ENCODE measurements at regions not wholly inside any gene's neighbourhood (a gene's known extent, or its start where the extent isn't known, plus 50 kb on each side); places are given as distances from the start of the nearest gene placed in this dataset.

GRCh38 chr1:63014267-63014666 lies 230.3 kb downstream of the ATG4C start:
- Histone ChIP-seq H3K9me1 (ENCODE audit: control insufficient read depth, insufficient read depth, low read length) (no peaks in the 10 kb centered on the region), H2AFZ (ENCODE audit: low read depth, low read length) (no peak overlapping the region), H4K20me1 (replicated peaks; ENCODE audit: control insufficient read depth, insufficient read depth, low read length) (no peaks in the 10 kb centered on the region), H3K4me3 (no peak overlapping the region), H3K4me1 (replicated peaks in 1 of 2; ENCODE audit: control insufficient read depth in 2 of 2, insufficient read depth in 2 of 2, low read length in 2 of 2) (no peaks in the 10 kb centered on the region), H3K27ac (ENCODE audit: extremely low read depth, low read depth, low read length) (no peak overlapping the region), H3K36me3 (ENCODE audit: control insufficient read depth, insufficient read depth, low read length) (no peaks in the 10 kb centered on the region), H3K9ac (ENCODE audit: insufficient read depth in 1 of 2, low read depth in 2 of 2, low read length in 2 of 2) (no peak overlapping the region), H3K9me3 (replicated peaks; ENCODE audit: control insufficient read depth, insufficient read depth, low read depth, low read length) (no peaks in the 10 kb centered on the region; the same call in 1 of the 2 replicates), H3K4me2 (ENCODE audit: insufficient read depth, low read length) (no peak overlapping the region), H3K79me2 (ENCODE audit: control insufficient read depth, insufficient read depth, low read length) (no peaks in the 10 kb centered on the region), H3K27me3 (ENCODE audit: control insufficient read depth in 2 of 2, insufficient read depth in 2 of 2, low read length in 2 of 2) (peaks cover 4 to 5% of the 10 kb centered on the region in 2 experiments; a peak in 3 of 5 replicates)
- no TSS peak for BruUV-seq (replicated peaks)
- POLR2A ChIA-PET: no interaction called here
- TF ChIP-seq ZNF253 (CRISPR knock-in tag; conservative IDR thresholded peaks at IDR 0.05) (no peak), ZNF24 (IDR thresholded peaks at IDR 0.05) (peak; percentile 48; the same call in 1 of the 2 replicates), ZNF146 (CRISPR knock-in tag; IDR thresholded peaks at IDR 0.05; ENCODE audit: unreplicated experiment) (peak; percentile 87), RBM25 (IDR thresholded peaks at IDR 0.05; ENCODE audit: low read depth, low read length, severe bottlenecking) (peak; percentile 79)
- FAIRE-seq (no peak), DNase-seq (ENCODE audit: extremely low read depth in 1 of 4, low spot score in 3 of 4) (no peak), ATAC-seq (no peak)
- intact Hi-C loops (cut with micrococcal nuclease) (no loop called here), in situ Hi-C loops (cut with MboI) (no loop called here)
- CTCF ChIA-PET (ENCODE audit: low intra/inter-chr PET ratio): no interaction called here
- WGBS (ENCODE audit: insufficient coverage, low coverage, missing lambda C conversion rate): 0% methylated on average over 2 of the region's 2 CpGs

DNA sequence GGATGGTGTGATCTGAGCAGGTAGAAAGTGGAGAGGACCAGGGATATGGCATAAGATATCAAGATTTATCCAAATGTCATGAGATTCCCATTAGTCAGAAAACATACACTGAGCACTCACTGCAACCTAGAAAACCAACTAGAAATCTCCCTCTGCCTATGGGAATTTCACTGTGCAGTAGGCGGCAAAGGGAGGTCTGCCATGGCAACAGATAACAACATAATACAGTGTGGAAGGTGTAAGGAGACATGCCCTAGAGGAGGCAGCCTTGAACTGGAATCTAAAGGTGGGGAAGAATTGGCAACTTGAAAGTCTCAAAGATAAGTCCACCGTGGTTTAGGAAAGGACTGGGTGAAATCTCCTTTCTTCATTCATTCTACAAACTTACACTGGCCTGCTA lies 238.4 kb downstream of the ATG4C start:
- Histone ChIP-seq H3K27ac (ENCODE audit: extremely low read depth, low read depth, low read length) (no peak overlapping the region), H3K79me2 (ENCODE audit: control insufficient read depth, insufficient read depth, low read length) (no peaks in the 10 kb centered on the region), H3K4me3 (no peak overlapping the region), H2AFZ (ENCODE audit: low read depth, low read length) (no peak overlapping the region), H3K4me1 (replicated peaks in 1 of 2; ENCODE audit: control insufficient read depth in 2 of 2, insufficient read depth in 2 of 2, low read length in 2 of 2) (no peaks in the 10 kb centered on the region), H3K4me2 (ENCODE audit: insufficient read depth, low read length) (no peak overlapping the region), H3K27me3 (ENCODE audit: control insufficient read depth in 2 of 2, insufficient read depth in 2 of 2, low read length in 2 of 2) (no peaks in the 10 kb centered on the region), H4K20me1 (replicated peaks; ENCODE audit: control insufficient read depth, insufficient read depth, low read length) (no peaks in the 10 kb centered on the region), H3K9me3 (replicated peaks; ENCODE audit: control insufficient read depth, insufficient read depth, low read depth, low read length) (no peaks in the 10 kb centered on the region), H3K36me3 (ENCODE audit: control insufficient read depth, insufficient read depth, low read length) (no peaks in the 10 kb centered on the region), H3K9me1 (ENCODE audit: control insufficient read depth, insufficient read depth, low read length) (no peaks in the 10 kb centered on the region), H3K9ac (ENCODE audit: insufficient read depth in 1 of 2, low read depth in 2 of 2, low read length in 2 of 2) (no peak overlapping the region)
- no TSS peak for BruUV-seq (replicated peaks)
- DNase-seq (ENCODE audit: extremely low read depth in 1 of 4, low spot score in 3 of 4): no peak
- CTCF ChIA-PET (ENCODE audit: low intra/inter-chr PET ratio): no interaction called here
- WGBS (ENCODE audit: insufficient coverage, low coverage, missing lambda C conversion rate): 0% methylated on average over 2 of the region's 2 CpGs
- no peak for ATAC-seq
- intact Hi-C loops (cut with micrococcal nuclease): no loop called here
- POLR2A ChIA-PET: interaction anchor here (1.3 kb wide), 1 partner anchor 11 kb away, joined by 3 read pairs; no protein-coding TSS in a partner anchor
- no peak for FAIRE-seq
- in situ Hi-C loops (cut with MboI): no loop called here
- no peak for TF ChIP-seq ZNF143 (CRISPR knock-in tag; IDR thresholded peaks at IDR 0.05)
- no peak for TF ChIP-seq LCOR (CRISPR knock-in tag; IDR thresholded peaks at IDR 0.05)
- no peak for TF ChIP-seq RBBP5 (IDR thresholded peaks at IDR 0.05; ENCODE audit: borderline replicate concordance, insufficient read depth, low read length, poor library complexity, severe bottlenecking)
- TF ChIP-seq FOXK2 (conservative IDR thresholded peaks at IDR 0.05 in 1 of 2, IDR thresholded peaks at IDR 0.05 in 1 of 2; ENCODE audit: low read depth in 2 of 2): no peak
- TF ChIP-seq SAP30 (IDR thresholded peaks at IDR 0.05; ENCODE audit: borderline replicate concordance, insufficient read depth, low read depth, low read length, poor library complexity, severe bottlenecking): no peak
- no peak for TF ChIP-seq NCOA2 (IDR thresholded peaks at IDR 0.05; ENCODE audit: partially characterized antibody in 2 of 2)
- no peak for TF ChIP-seq ZNF699 (CRISPR knock-in tag; IDR thresholded peaks at IDR 0.05; ENCODE audit: insufficient replicate concordance)
- no peak for TF ChIP-seq KLF6 (CRISPR knock-in tag; IDR thresholded peaks at IDR 0.05; ENCODE audit: borderline replicate concordance)

All from K562 (cell line).